ENCODE measurements at regions not wholly inside any gene's neighbourhood (a gene's known extent, or its start where the extent isn't known, plus 50 kb on each side); places are given as distances from the start of the nearest gene placed in this dataset.

GRCh38 chr21:28144653-28145052 is 848.0 kb downstream of the LTN1 start:
- TF ChIP-seq EZH2phosphoT487 (IDR thresholded peaks at IDR 0.05; ENCODE audit: insufficient read depth, low read depth), result no peak
- TF ChIP-seq EZH2 (IDR thresholded peaks at IDR 0.05; ENCODE audit: insufficient read depth, poor library complexity, severe bottlenecking), result no peak

Data from GM23248 (cell line).